Neutrophil (primary cell): ENCODE measurements at regions not wholly inside any gene's neighbourhood (a gene's known extent, or its start where the extent isn't known, plus 50 kb on each side); places are given as distances from the start of the nearest gene placed in this dataset.

Experiments
- H3K27ac ChIP-seq: fragments of 200-600 bp; sonication (generic); 2 replicates; pipeline ENCODE4 v1.5.1; 2016; ENCODE audit warnings: mild to moderate bottlenecking, moderate library complexity
- H3K27me3 ChIP-seq: fragments of 200-600 bp; sonication (generic); 2 replicates; pipeline ENCODE4 v1.6.0; 2016; ENCODE audit warnings: mild to moderate bottlenecking
- H3K36me3 ChIP-seq: fragments of 200-600 bp; sonication (generic); 2 replicates; pipeline ENCODE4 v1.5.1; 2017
- H3K4me1 ChIP-seq, 2 experiments: fragments of 200-600 bp in 1 of 2; sonication (generic) in 1 of 2; 1 replicate in 1 of 2; 2 replicates in 1 of 2; pipeline versions ENCODE4 v1.5.1 to v1.6.1; 2013 to 2016; ENCODE audit warnings: low read depth in 1 of 2, low read length in 1 of 2, mild to moderate bottlenecking in 1 of 2, moderate library complexity in 1 of 2; ENCODE audit not compliant: control insufficient read depth in 1 of 2, insufficient read depth in 1 of 2
- H3K4me3 ChIP-seq, 2 experiments: fragments of 200-600 bp in 1 of 2; sonication (generic) in 1 of 2; 1 replicate in 1 of 2; 2 replicates in 1 of 2; pipeline ENCODE4 v1.5.1; 2013 to 2016; ENCODE audit warnings: low read depth in 1 of 2, low read length in 1 of 2, mild to moderate bottlenecking in 1 of 2, moderate library complexity in 1 of 2
- H3K9me3 ChIP-seq: fragments of 200-600 bp; sonication (generic); 2 replicates; pipeline ENCODE4 v1.5.1; 2016
- TF ChIP-seq, protein P1 (sequence below): fragments of 200-600 bp; sonication (generic); IDR thresholded peaks from 2 replicates; pipeline ENCODE4 v1.5.1; 2016; ENCODE audit warnings: antibody characterized with exemption

DNA sequence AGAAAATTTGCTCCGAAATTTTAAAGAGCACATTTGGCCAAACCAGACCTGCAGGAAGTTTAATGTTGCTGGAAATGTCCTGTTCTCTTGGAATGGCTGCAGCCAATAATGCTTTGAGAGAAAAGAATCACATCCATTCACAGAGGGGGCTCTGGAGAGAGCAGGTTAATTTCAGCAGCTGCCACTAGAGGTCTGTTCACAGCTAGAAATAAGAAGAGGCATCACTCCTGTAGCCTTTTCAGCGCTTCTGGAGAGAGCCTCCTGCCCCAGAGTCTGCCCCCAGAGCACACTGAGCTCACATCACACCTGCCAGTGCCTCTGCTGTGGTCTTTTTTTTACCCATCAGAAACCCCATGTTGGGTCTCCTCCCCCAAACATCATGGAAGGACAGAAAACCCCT is 124.8 kb upstream of the RAD23B start:
- H3K36me3 ChIP-seq = no peaks in the 10 kb centered on the region
- H3K9me3 ChIP-seq = no peaks in the 10 kb centered on the region
- H3K4me3 ChIP-seq = no peak overlapping the region
- TF ChIP-seq, protein P1, sequence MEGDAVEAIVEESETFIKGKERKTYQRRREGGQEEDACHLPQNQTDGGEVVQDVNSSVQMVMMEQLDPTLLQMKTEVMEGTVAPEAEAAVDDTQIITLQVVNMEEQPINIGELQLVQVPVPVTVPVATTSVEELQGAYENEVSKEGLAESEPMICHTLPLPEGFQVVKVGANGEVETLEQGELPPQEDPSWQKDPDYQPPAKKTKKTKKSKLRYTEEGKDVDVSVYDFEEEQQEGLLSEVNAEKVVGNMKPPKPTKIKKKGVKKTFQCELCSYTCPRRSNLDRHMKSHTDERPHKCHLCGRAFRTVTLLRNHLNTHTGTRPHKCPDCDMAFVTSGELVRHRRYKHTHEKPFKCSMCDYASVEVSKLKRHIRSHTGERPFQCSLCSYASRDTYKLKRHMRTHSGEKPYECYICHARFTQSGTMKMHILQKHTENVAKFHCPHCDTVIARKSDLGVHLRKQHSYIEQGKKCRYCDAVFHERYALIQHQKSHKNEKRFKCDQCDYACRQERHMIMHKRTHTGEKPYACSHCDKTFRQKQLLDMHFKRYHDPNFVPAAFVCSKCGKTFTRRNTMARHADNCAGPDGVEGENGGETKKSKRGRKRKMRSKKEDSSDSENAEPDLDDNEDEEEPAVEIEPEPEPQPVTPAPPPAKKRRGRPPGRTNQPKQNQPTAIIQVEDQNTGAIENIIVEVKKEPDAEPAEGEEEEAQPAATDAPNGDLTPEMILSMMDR = no peak
- peaks cover 11% of the 10 kb centered on the region for H3K27me3 ChIP-seq
- H3K4me1 ChIP-seq = no peaks in the 10 kb centered on the region
- H3K27ac ChIP-seq = no peak overlapping the region

DNA sequence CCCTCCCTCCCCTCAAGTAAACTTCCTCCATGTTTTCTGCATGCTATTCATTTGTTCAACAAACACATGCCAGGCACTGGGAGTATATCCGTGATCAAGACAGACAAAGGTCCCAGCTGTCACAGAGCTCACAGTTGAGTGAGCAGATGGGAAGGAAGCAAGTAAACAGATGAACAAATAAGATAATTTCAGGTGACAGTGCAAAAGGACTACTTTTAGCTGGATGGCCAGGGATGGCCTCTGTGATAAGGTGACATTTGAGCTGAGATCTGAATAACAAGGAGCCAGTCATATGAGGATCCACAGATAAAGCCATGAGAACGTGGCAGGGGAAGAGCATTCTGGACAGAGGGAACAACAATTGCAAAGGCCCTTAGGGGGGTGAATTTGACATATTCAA is 121.7 kb upstream of the RAD23B start:
- Histone ChIP-seq H3K4me3 (no peak overlapping the region), H3K4me1 (no peaks in the 10 kb centered on the region), H3K27me3 (peaks cover 11% of the 10 kb centered on the region), H3K27ac (no peak overlapping the region), H3K36me3 (no peaks in the 10 kb centered on the region), H3K9me3 (no peaks in the 10 kb centered on the region)
- TF ChIP-seq, protein P1 = no peak

DNA sequence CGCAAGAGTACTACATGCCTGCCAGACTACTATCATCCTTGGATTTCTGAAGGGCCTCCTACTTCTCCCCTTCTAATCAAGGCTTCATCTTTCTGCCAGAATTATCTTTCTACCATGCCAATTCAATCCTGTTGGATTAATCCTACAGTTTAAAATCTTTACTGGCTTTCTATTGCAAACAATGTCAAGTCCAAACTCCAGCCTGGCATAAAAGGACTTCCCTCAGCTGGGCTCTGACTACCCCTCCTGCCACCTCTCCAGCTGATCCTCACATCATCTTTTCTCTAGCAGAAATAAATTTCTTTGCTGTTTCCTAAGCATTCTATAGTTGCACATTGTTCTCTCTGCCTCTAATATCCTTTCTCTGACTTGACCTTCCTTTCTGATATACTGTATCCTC is 119.7 kb upstream of the RAD23B start:
- no peaks in the 10 kb centered on the region for H3K36me3 ChIP-seq
- no peaks in the 10 kb centered on the region for H3K4me1 ChIP-seq
- no peaks in the 10 kb centered on the region for H3K9me3 ChIP-seq
- H3K4me3 ChIP-seq = no peak overlapping the region
- no peak overlapping the region for H3K27ac ChIP-seq
- no peaks in the 10 kb centered on the region for H3K27me3 ChIP-seq
- TF ChIP-seq, protein P1 = no peak

DNA sequence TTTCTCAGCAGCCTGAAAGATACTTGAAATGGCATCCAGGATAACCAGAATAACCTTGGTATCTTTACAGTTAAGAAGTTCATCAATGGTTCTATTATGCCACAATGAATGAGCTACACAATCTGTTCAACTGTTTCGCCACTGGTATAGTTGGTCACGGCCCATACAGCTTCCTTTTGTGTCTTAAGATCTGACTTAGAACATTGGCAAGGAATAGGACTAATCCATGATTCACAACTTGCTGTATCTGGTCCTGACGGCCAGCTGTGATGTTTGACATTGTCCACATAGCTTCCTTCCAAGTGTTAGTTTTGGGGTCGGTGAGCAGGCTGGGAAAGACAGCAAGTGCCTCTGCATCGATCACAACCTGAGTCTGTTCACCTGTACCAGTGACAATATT is 113.3 kb upstream of the RAD23B start:
- TF ChIP-seq, protein P1 = no peak
- Histone ChIP-seq H3K9me3 (no peaks in the 10 kb centered on the region), H3K27ac (no peak overlapping the region), H3K4me3 (no peak overlapping the region), H3K4me1 (peaks cover 0 to 4% of the 10 kb centered on the region in 2 experiments), H3K27me3 (no peaks in the 10 kb centered on the region), H3K36me3 (no peaks in the 10 kb centered on the region)

DNA sequence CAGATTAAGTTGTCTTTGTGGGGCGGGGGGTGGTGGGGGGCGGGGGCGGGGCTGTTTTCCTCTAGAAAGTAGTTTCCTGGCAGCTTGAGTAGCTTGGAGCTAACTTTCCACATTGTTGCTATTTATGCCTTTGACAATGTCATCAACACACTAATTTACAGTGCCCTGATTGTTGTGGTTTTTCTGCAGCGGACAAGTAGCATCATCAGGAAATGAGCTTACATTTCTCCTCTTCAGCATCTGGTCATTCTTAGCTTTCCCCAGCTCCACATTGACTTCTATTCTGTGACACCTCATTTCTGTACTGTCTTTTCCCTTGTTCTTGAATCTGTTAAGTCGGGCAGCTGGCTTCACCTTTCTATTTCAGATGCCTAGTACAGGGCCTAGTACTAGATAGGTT is 112.3 kb upstream of the RAD23B start:
- Histone ChIP-seq H3K4me1 (peaks cover 0 to 4% of the 10 kb centered on the region in 2 experiments), H3K27me3 (no peaks in the 10 kb centered on the region), H3K36me3 (no peaks in the 10 kb centered on the region), H3K4me3 (no peak overlapping the region), H3K27ac (no peak overlapping the region), H3K9me3 (no peaks in the 10 kb centered on the region)
- TF ChIP-seq, protein P1 = no peak
